Endothelial cell of umbilical vein (primary cell): ENCODE measurements at regions not wholly inside any gene's neighbourhood (a gene's known extent, or its start where the extent isn't known, plus 50 kb on each side); places are given as distances from the start of the nearest gene placed in this dataset.

Experiments
- BruUV-seq: library from RNA; stranded (reverse); fragments of 400-500 nt; replicated peaks from 2 replicates; lab custom pipeline; 2021; lab: Mats Ljungman, UMichigan
- CTCF ChIA-PET: fragments of 300-600, 350-600 bp; sonication (Branson Sonifier 250); formaldehyde crosslinking; loops from one replicate; lab custom pipeline; 2021; ENCODE audit warnings: antibody characterized with exemption, inconsistent platforms; lab: Charles Lee
- POLR2A ChIA-PET: fragments of 300-600, 350-600 bp; sonication (Branson Sonifier 250); formaldehyde crosslinking; loops from one replicate; lab custom pipeline; 2021; ENCODE audit warnings: antibody characterized with exemption, inconsistent platforms; lab: Charles Lee
- DNase-seq: peaks from one replicate; pipeline ENCODE4 v3.0.0-alpha.2; 2011; ENCODE audit warnings: low read depth, low spot score
- FAIRE-seq: peaks from 2 replicates; lab custom pipeline; 2011; peaks lifted over from hg19 to GRCh38; lab: Jason Lieb, UNC
- H2AFZ ChIP-seq: 2 replicates; pipeline ENCODE4 v1.6.0; 2012; ENCODE audit warnings: low read depth, low read length, control low read depth, inconsistent platforms
- H3K27ac ChIP-seq: 2 replicates; pipeline ENCODE4 v1.5.1; 2011; ENCODE audit warnings: low read depth, mild to moderate bottlenecking, control low read depth, low read length, moderate library complexity; ENCODE audit not compliant: insufficient read depth
- H3K27me3 ChIP-seq, 2 experiments: 2 replicates each; pipeline versions ENCODE4 v1.6.0 to v1.6.1; 2011; ENCODE audit warnings: low read length in 2 of 2, mixed read lengths in 1 of 2; ENCODE audit not compliant: control insufficient read depth in 2 of 2, insufficient read depth in 2 of 2
- H3K36me3 ChIP-seq, 2 experiments: 2 replicates in 1 of 2; 3 replicates in 1 of 2; pipeline ENCODE4 v1.5.1; 2011; ENCODE audit warnings: low read length in 2 of 2, mild to moderate bottlenecking in 1 of 2, moderate library complexity in 1 of 2; ENCODE audit not compliant: control insufficient read depth in 2 of 2, insufficient read depth in 2 of 2; ENCODE audit errors: extremely low read depth in 1 of 2
- H3K4me1 ChIP-seq: 3 replicates; pipeline ENCODE4 v1.5.1; 2011; ENCODE audit warnings: mild to moderate bottlenecking, low read length; ENCODE audit not compliant: control insufficient read depth, insufficient read depth; ENCODE audit errors: extremely low read depth
- H3K4me2 ChIP-seq: 2 replicates; pipeline ENCODE4 v1.6.1; 2011; ENCODE audit warnings: low read length, control low read depth, mixed read lengths; ENCODE audit not compliant: insufficient read depth
- H3K4me3 ChIP-seq, 3 experiments: fragments of 200-600 bp in 1 of 3; sonication (generic), shearing (Covaris generic) in 1 of 3; replicated peaks in 1 of 3; 2 replicates each; pipeline ENCODE4 v1.5.1; 2011 to 2016; ENCODE audit warnings: control low read depth in 3 of 3, low read length in 3 of 3, mild to moderate bottlenecking in 2 of 3, inconsistent platforms in 1 of 3, low read depth in 1 of 3, moderate library complexity in 1 of 3; ENCODE audit not compliant: insufficient read depth in 1 of 3
- H3K79me2 ChIP-seq: 2 replicates; pipeline ENCODE4 v1.6.0; 2012; ENCODE audit warnings: low read length, inconsistent platforms; ENCODE audit not compliant: control insufficient read depth, insufficient read depth
- H3K9ac ChIP-seq: replicated peaks from 2 replicates; pipeline ENCODE3; 2011; ENCODE audit warnings: low read length, control low read depth; ENCODE audit not compliant: insufficient read depth; ENCODE audit errors: extremely low read depth
- H3K9me1 ChIP-seq: replicated peaks from 3 replicates; pipeline ENCODE4 v1.6.0; 2011; ENCODE audit warnings: mild to moderate bottlenecking, low read length; ENCODE audit not compliant: control insufficient read depth, insufficient read depth; ENCODE audit errors: extremely low read depth
- H3K9me3 ChIP-seq: replicated peaks from 2 replicates; pipeline ENCODE4 v1.5.1; 2012; ENCODE audit warnings: low read length, inconsistent platforms; ENCODE audit not compliant: control insufficient read depth, insufficient read depth
- H4K20me1 ChIP-seq: replicated peaks from 2 replicates; pipeline ENCODE3; 2011; ENCODE audit warnings: mild to moderate bottlenecking, low read length; ENCODE audit not compliant: control insufficient read depth, insufficient read depth; ENCODE audit errors: extremely low read depth
- EZH2 ChIP-seq: IDR thresholded peaks from 2 replicates; pipeline ENCODE4 v1.6.1; 2012; ENCODE audit warnings: borderline replicate concordance, low read depth, mild to moderate bottlenecking, moderate library complexity, low read length, inconsistent platforms; ENCODE audit not compliant: severe bottlenecking
- FOS ChIP-seq: IDR thresholded peaks from 2 replicates; pipeline ENCODE4 v1.6.1; 2011; ENCODE audit warnings: mild to moderate bottlenecking, low read length, moderate library complexity, borderline replicate concordance; ENCODE audit not compliant: insufficient read depth
- GATA2 ChIP-seq: IDR thresholded peaks from 2 replicates; pipeline ENCODE4 v1.7.0; 2011; ENCODE audit warnings: low read depth, mild to moderate bottlenecking, moderate library complexity, mixed read lengths, low read length; ENCODE audit not compliant: insufficient read length, insufficient read depth
- JUN ChIP-seq: IDR thresholded peaks from 2 replicates; pipeline ENCODE4 v1.6.1; 2011; ENCODE audit warnings: borderline replicate concordance, low read depth; ENCODE audit not compliant: insufficient read length, insufficient read depth
- MYC ChIP-seq: IDR thresholded peaks from one replicate; pipeline ENCODE4 v1.6.1; 2011; ENCODE audit warnings: mild to moderate bottlenecking, low read depth, low read length
- POLR2A ChIP-seq: IDR thresholded peaks from 2 replicates; pipeline ENCODE4 v1.6.1; 2012; ENCODE audit warnings: low read depth, mild to moderate bottlenecking, control low read depth, low read length
- POLR2AphosphoS5 ChIP-seq: IDR thresholded peaks from 2 replicates; pipeline ENCODE4 v1.6.1; 2012; ENCODE audit warnings: low read depth, mild to moderate bottlenecking, control low read depth, low read length, moderate library complexity; ENCODE audit not compliant: insufficient read depth
- dilution Hi-C: fragments of 300-500 bp; cut with MboI; formaldehyde crosslinking; loops from one replicate; pipeline ENCODE4 v1.15.0; 2019; ENCODE audit warnings: low sequenced_read_pairs; ENCODE audit not compliant: extremely low pct_ligation_motif_present
- intact Hi-C: fragments of 100-400 bp; cut with micrococcal nuclease; formaldehyde crosslinking; loops from one replicate; pipeline ENCODE4 v1.10.0; 2022
- TF ChIP-seq, protein P1 (sequence below), 2 donors: IDR thresholded peaks; 1 replicate in 1 of 2; 2 replicates in 1 of 2; pipeline ENCODE4 v1.5.1; 2011; ENCODE audit warnings: low read length in 2 of 2, mild to moderate bottlenecking in 2 of 2, moderate library complexity in 2 of 2, control low read depth in 1 of 2, inconsistent platforms in 1 of 2, low read depth in 1 of 2; ENCODE audit not compliant: insufficient read depth in 1 of 2; ENCODE audit errors: extremely low read depth in 1 of 2
- TF ChIP-seq, protein P2 (sequence below): IDR thresholded peaks from 2 replicates; pipeline ENCODE4 v1.6.1; 2011; ENCODE audit not compliant: insufficient read depth, insufficient read length

DNA sequence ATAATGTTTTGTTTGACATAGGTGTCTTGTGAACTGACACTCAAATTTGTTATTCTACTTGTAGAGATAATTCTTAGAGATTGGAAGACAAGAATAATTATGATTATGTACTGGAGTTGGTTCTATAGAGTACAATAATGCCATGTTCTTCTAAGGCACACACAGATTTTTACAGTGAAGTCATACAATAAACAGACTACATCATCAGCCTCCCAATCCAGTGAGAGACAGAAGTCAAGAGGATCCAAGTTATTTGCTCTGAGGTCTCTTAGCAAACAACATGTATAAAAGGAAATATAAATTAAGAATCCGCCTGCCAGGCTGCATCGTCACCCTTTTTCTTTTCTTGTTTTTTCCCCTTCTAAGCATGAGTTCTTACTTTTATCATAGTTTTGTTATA is 613.5 kb upstream of the SETBP1 start:
- Histone ChIP-seq H3K79me2 (no peaks in the 10 kb centered on the region), H3K36me3 (no peaks in the 10 kb centered on the region), H3K27ac (no peak overlapping the region), H4K20me1 (no peaks in the 10 kb centered on the region), H3K4me2 (no peak overlapping the region), H3K9me1 (no peaks in the 10 kb centered on the region), H2AFZ (no peak overlapping the region), H3K4me3 (no peak overlapping the region), H3K27me3 (no peaks in the 10 kb centered on the region), H3K4me1 (no peaks in the 10 kb centered on the region), H3K9ac (no peak overlapping the region), H3K9me3 (no peaks in the 10 kb centered on the region)
- DNase-seq (no peak), FAIRE-seq (no peak)
- ChIA-PET POLR2A (no interaction called here), CTCF (no interaction called here)
- no TSS peak for BruUV-seq
- dilution Hi-C loops (no loop called here), intact Hi-C loops (no loop called here)
- no peak for TF ChIP-seq GATA2
- no peak for TF ChIP-seq POLR2AphosphoS5
- TF ChIP-seq POLR2A = no peak
- no peak for TF ChIP-seq FOS
- TF ChIP-seq EZH2 = no peak
- TF ChIP-seq JUN = no peak
- TF ChIP-seq, protein P1, sequence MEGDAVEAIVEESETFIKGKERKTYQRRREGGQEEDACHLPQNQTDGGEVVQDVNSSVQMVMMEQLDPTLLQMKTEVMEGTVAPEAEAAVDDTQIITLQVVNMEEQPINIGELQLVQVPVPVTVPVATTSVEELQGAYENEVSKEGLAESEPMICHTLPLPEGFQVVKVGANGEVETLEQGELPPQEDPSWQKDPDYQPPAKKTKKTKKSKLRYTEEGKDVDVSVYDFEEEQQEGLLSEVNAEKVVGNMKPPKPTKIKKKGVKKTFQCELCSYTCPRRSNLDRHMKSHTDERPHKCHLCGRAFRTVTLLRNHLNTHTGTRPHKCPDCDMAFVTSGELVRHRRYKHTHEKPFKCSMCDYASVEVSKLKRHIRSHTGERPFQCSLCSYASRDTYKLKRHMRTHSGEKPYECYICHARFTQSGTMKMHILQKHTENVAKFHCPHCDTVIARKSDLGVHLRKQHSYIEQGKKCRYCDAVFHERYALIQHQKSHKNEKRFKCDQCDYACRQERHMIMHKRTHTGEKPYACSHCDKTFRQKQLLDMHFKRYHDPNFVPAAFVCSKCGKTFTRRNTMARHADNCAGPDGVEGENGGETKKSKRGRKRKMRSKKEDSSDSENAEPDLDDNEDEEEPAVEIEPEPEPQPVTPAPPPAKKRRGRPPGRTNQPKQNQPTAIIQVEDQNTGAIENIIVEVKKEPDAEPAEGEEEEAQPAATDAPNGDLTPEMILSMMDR (IDR thresholded peaks at IDR 0.05; ENCODE audit: extremely low read depth in 1 of 2, insufficient read depth in 1 of 2, low read depth in 1 of 2, low read length in 2 of 2) = no peak
- TF ChIP-seq, protein P2, sequence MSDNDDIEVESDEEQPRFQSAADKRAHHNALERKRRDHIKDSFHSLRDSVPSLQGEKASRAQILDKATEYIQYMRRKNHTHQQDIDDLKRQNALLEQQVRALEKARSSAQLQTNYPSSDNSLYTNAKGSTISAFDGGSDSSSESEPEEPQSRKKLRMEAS = no peak
- TF ChIP-seq MYC = no peak
